Ureter (tissue), 1 donor: ENCODE measurements at regions not wholly inside any gene's neighbourhood (a gene's known extent, or its start where the extent isn't known, plus 50 kb on each side); places are given as distances from the start of the nearest gene placed in this dataset.
"Not testable (repeated sequence)": the region's sequence is repeated elsewhere in the genome, so short reads cannot be mapped to it uniquely, and the experiment has no call there.

Source experiments
- DNase-seq: peaks from one replicate; pipeline ENCODE4 v3.0.0-alpha.2; 2020; ENCODE audit warnings: low spot score
- donor health status: DM: yes; HTN: yes; CAD: no.

- not testable (repeated sequence) for DNase-seq
Observed at GRCh38 chr18:60015826-60016225, 116.0 kb downstream of the PMAIP1 start.

GRCh38 chr18:60013148-60013547 is 113.4 kb downstream of the PMAIP1 start:
- DNase-seq, result not testable (repeated sequence)

- DNase-seq, result no peak
Observed at GRCh38 chr18:60010984-60011383, 111.2 kb downstream of the PMAIP1 start.

GRCh38 chr18:60010513-60010912 is 110.7 kb downstream of the PMAIP1 start:
- DNase-seq, result no peak

GRCh38 chr18:60007661-60008060 is 107.9 kb downstream of the PMAIP1 start:
- DNase-seq, result no peak

- DNase-seq, result no peak
Observed at GRCh38 chr18:60003610-60004185, 103.9 kb downstream of the PMAIP1 start.

- DNase-seq, result no peak
Observed at GRCh38 chr18:59996370-59996966, 96.7 kb downstream of the PMAIP1 start.

- no peak for DNase-seq
Observed at GRCh38 chr18:59994357-59994756, 94.6 kb downstream of the PMAIP1 start.

- DNase-seq, result no peak
Observed at GRCh38 chr18:59993560-59993959, 93.8 kb downstream of the PMAIP1 start.

GRCh38 chr18:59990121-59990823 is 90.5 kb downstream of the PMAIP1 start:
- no peak for DNase-seq

- no peak for DNase-seq
Observed at GRCh38 chr18:59988098-59988706, 88.4 kb downstream of the PMAIP1 start.

GRCh38 chr18:59987102-59987501 is 87.3 kb downstream of the PMAIP1 start:
- DNase-seq, result no peak

GRCh38 chr18:59986139-59986538 is 86.3 kb downstream of the PMAIP1 start:
- DNase-seq, result no peak

GRCh38 chr18:59985289-59985688 is 85.5 kb downstream of the PMAIP1 start:
- DNase-seq, result no peak

GRCh38 chr18:59983506-59983905 is 83.7 kb downstream of the PMAIP1 start:
- DNase-seq, result no peak

GRCh38 chr18:59980188-59980637 is 80.4 kb downstream of the PMAIP1 start:
- no peak for DNase-seq

- DNase-seq, result no peak
Observed at GRCh38 chr18:59971871-59972428, 72.2 kb downstream of the PMAIP1 start.

- DNase-seq, result not testable (repeated sequence)
Observed at GRCh38 chr18:59971144-59971543, 71.3 kb downstream of the PMAIP1 start.

GRCh38 chr18:59969477-59970028 is 69.8 kb downstream of the PMAIP1 start:
- not testable (repeated sequence) for DNase-seq

GRCh38 chr18:59968583-59968982 is 68.8 kb downstream of the PMAIP1 start:
- no peak for DNase-seq

GRCh38 chr18:59967878-59968277 is 68.1 kb downstream of the PMAIP1 start:
- DNase-seq, result no peak

GRCh38 chr18:59966913-59967312 is 67.1 kb downstream of the PMAIP1 start:
- no peak for DNase-seq
